A549 (cell line): ENCODE measurements at regions not wholly inside any gene's neighbourhood (a gene's known extent, or its start where the extent isn't known, plus 50 kb on each side); places are given as distances from the start of the nearest gene placed in this dataset.

Experiments
- ATAC-seq, 2 experiments: fragments of 200-7000 bp in 1 of 2; fragments of >200 bp in 1 of 2; cut with Nextera tagmentation in 1 of 2; cut with Tn5 transposase in 1 of 2; 3 replicates each; pipeline versions ENCODE4 v1.8.0 to v1.9.1; 2018 to 2020; ENCODE audit warnings: mild to moderate bottlenecking in 1 of 2, moderate library complexity in 1 of 2
- CTCF ChIA-PET: fragments of 300-600 bp; sonication (Branson Sonifier 250); formaldehyde crosslinking; extraction: SDS; loops from one replicate; lab custom pipeline; 2021; ENCODE audit warnings: antibody characterized with exemption, inconsistent platforms; lab: Yijun Ruan, JAX
- POLR2A ChIA-PET: fragments of 350-600 bp; formaldehyde crosslinking; extraction: SDS; loops from one replicate; lab custom pipeline; 2021; ENCODE audit warnings: antibody characterized with exemption, inconsistent platforms; lab: Yijun Ruan, JAX
- DNase-seq, 2 experiments: peaks; one replicate each; pipeline versions ENCODE4 v3.0.0 to v3.0.0-alpha.2; 2011 to 2016; ENCODE audit warnings: low read depth in 1 of 2, low spot score in 1 of 2
- FAIRE-seq: peaks from 2 replicates; lab custom pipeline; 2011; peaks lifted over from hg19 to GRCh38; lab: Jason Lieb, UNC
- H3K27ac ChIP-seq, 2 experiments: fragments of >200 bp; sonication (Bioruptor Twin); formaldehyde crosslinking; 3 replicates each; pipeline ENCODE4 v1.5.1; 2016 to 2017
- H3K4me1 ChIP-seq: fragments of >200 bp; sonication (Bioruptor Twin); formaldehyde crosslinking; 3 replicates; pipeline ENCODE4 v1.6.1; 2016
- H3K4me2 ChIP-seq: fragments of >200 bp; sonication (Bioruptor Twin); formaldehyde crosslinking; 3 replicates; pipeline ENCODE4 v1.6.1; 2016
- H3K4me3 ChIP-seq: fragments of >200 bp; sonication (Bioruptor Twin); formaldehyde crosslinking; 3 replicates; pipeline ENCODE4 v1.5.1; 2016
- H3K9me3 ChIP-seq: fragments of >200 bp; sonication (Bioruptor Twin); formaldehyde crosslinking; 3 replicates; pipeline ENCODE4 v1.6.1; 2016
- BCL3 ChIP-seq: fragments of >200 bp; sonication (Bioruptor Twin); formaldehyde crosslinking; IDR thresholded peaks from 3 replicates; pipeline ENCODE4 v1.6.1; 2016
- BHLHE40 ChIP-seq: IDR thresholded peaks from 2 replicates; pipeline ENCODE4 v1.6.1; 2012; ENCODE audit warnings: low read depth, low read length, inconsistent platforms
- CHD2 ChIP-seq: fragments of 150-350 bp; IDR thresholded peaks from 2 replicates; pipeline ENCODE4 v1.6.1; 2014; ENCODE audit warnings: low read length; ENCODE audit not compliant: partially characterized antibody
- E2F6 ChIP-seq: IDR thresholded peaks from 2 replicates; pipeline ENCODE4 v1.6.1; 2012; ENCODE audit warnings: low read depth, borderline replicate concordance
- GATA3 ChIP-seq: IDR thresholded peaks from 2 replicates; pipeline ENCODE4 v1.6.1; 2012; ENCODE audit warnings: borderline replicate concordance
- HDAC2 ChIP-seq: fragments of 200-600 bp; sonication (generic); IDR thresholded peaks from 2 replicates; pipeline ENCODE4 v1.6.1; 2016
- HEYL ChIP-seq: fragments of 250-450 bp; sonication (Bioruptor Pico); IDR thresholded peaks from 2 replicates; pipeline ENCODE4 v1.8.0; 2021; ENCODE audit warnings: mild to moderate bottlenecking, moderate library complexity
- HOXA7 ChIP-seq: fragments of 250-450 bp; sonication (Bioruptor Pico); IDR thresholded peaks from 2 replicates; pipeline ENCODE4 v1.5.0; 2020; ENCODE audit warnings: mild to moderate bottlenecking, moderate library complexity
- HOXB13 ChIP-seq: fragments of 250-450 bp; sonication (Bioruptor Pico); IDR thresholded peaks from 2 replicates; pipeline ENCODE4 v1.5.0; 2020; ENCODE audit warnings: low read depth, mild to moderate bottlenecking, moderate library complexity
- HOXB5 ChIP-seq: fragments of 250-450 bp; sonication (Bioruptor Pico); IDR thresholded peaks from 2 replicates; pipeline ENCODE4 v1.5.0; 2020; ENCODE audit warnings: mild to moderate bottlenecking, moderate library complexity
- JUNB ChIP-seq: fragments of >200 bp; sonication (Bioruptor Twin); formaldehyde crosslinking; IDR thresholded peaks from 2 replicates; pipeline ENCODE4 v1.6.1; 2016
- MAFK ChIP-seq: fragments of 450-650 bp; IDR thresholded peaks from 2 replicates; pipeline ENCODE4 v1.6.1; 2014; ENCODE audit not compliant: partially characterized antibody
- MYC ChIP-seq: IDR thresholded peaks from 2 replicates; pipeline ENCODE4 v1.6.1; 2012; ENCODE audit warnings: mild to moderate bottlenecking, inconsistent platforms, low read length, improper control_type of control experiment, borderline replicate concordance
- PBX3 ChIP-seq: IDR thresholded peaks from 2 replicates; pipeline ENCODE4 v1.6.1; 2012
- PHF8 ChIP-seq: fragments of 200-600 bp; sonication (generic); IDR thresholded peaks from 2 replicates; pipeline ENCODE4 v1.6.1; 2016; ENCODE audit warnings: low read depth, mild to moderate bottlenecking, antibody characterized with exemption, moderate library complexity, borderline replicate concordance
- POLR2A ChIP-seq: IDR thresholded peaks from 2 replicates; pipeline ENCODE4 v1.6.1; 2012; ENCODE audit warnings: mild to moderate bottlenecking, low read length
- RARB ChIP-seq: fragments of 250-450 bp; sonication (Bioruptor Pico); IDR thresholded peaks from 2 replicates; pipeline ENCODE4 v1.8.0; 2021; ENCODE audit warnings: mild to moderate bottlenecking, moderate library complexity
- SMC3 ChIP-seq: fragments of >200 bp; sonication (Bioruptor Twin); formaldehyde crosslinking; IDR thresholded peaks from 3 replicates; pipeline ENCODE4 v1.6.1; 2018; ENCODE audit warnings: inconsistent platforms
- TFCP2L1 ChIP-seq: fragments of 250-450 bp; sonication (Bioruptor Pico); IDR thresholded peaks from 2 replicates; pipeline ENCODE4 v1.5.0; 2021; ENCODE audit warnings: mild to moderate bottlenecking
- TP53 ChIP-seq: fragments of 250-450 bp; sonication (Bioruptor Pico); IDR thresholded peaks from 2 replicates; pipeline ENCODE4 v1.5.0; 2021; ENCODE audit warnings: mild to moderate bottlenecking, moderate library complexity
- USF2 ChIP-seq: fragments of 450-650 bp; IDR thresholded peaks from 2 replicates; pipeline ENCODE4 v1.6.1; 2014; ENCODE audit warnings: antibody characterized with exemption
- ZC3H11A ChIP-seq: fragments of 450-650 bp; IDR thresholded peaks from 2 replicates; pipeline ENCODE4 v1.6.1; 2014; ENCODE audit warnings: antibody characterized with exemption, mild to moderate bottlenecking
- WGBS: methylation state at CpG from one replicate; pipeline ENCODE4 v1.1.6; 2017; ENCODE audit errors: missing lambda C conversion rate; 5-methylcytosine and 5-hydroxymethylcytosine counted together

- Histone ChIP-seq H3K27ac (no peak overlapping the region), H3K9me3 (no peaks in the 10 kb centered on the region), H3K4me2 (no peak overlapping the region)
- 15% methylated on average over 3 of the region's 3 CpGs for WGBS
- DNase-seq: no peak
- POLR2A ChIA-PET: no interaction called here
- TF ChIP-seq HOXA7 (CRISPR knock-in tag) (no peak), BCL3 (no peak), JUNB (no peak), TFCP2L1 (CRISPR knock-in tag) (no peak), POLR2A (no peak), SMC3 (no peak), MAFK (no peak), MYC (no peak), HOXB5 (CRISPR knock-in tag) (no peak), TP53 (no peak), PBX3 (no peak), BHLHE40 (no peak), PHF8 (no peak), HEYL (CRISPR knock-in tag) (no peak), ZC3H11A (no peak)
- TF ChIP-seq, all 56 proteins: peak for 0
- Histone ChIP-seq H3K4me1 (no peaks in the 10 kb centered on the region), H3K4me3 (no peak overlapping the region)
- CTCF ChIA-PET: no interaction called here
- FAIRE-seq (no peak), ATAC-seq (no peak)
Observed at GRCh38 chr12:5307065-5307464, 124.8 kb upstream of the NTF3 start.

GRCh38 chr12:5308216-5308615, 123.7 kb upstream of the NTF3 start:
- Histone ChIP-seq H3K27ac (no peak overlapping the region), H3K9me3 (no peaks in the 10 kb centered on the region), H3K4me2 (no peak overlapping the region), H3K4me3 (no peak overlapping the region), H3K4me1 (no peaks in the 10 kb centered on the region)
- no peak for TF ChIP-seq PHF8
- no peak for TF ChIP-seq USF2
- no peak for TF ChIP-seq RARB (CRISPR knock-in tag)
- no peak for TF ChIP-seq GATA3
- TF ChIP-seq HOXB5 (CRISPR knock-in tag): no peak
- no peak for TF ChIP-seq ZC3H11A
- no peak for TF ChIP-seq CHD2
- TF ChIP-seq HOXB13 (CRISPR knock-in tag): no peak
- TF ChIP-seq HDAC2: no peak
- TF ChIP-seq E2F6: no peak
- TF ChIP-seq JUNB: no peak
- TF ChIP-seq PBX3: no peak
- CTCF ChIA-PET: interaction anchor here (0.7 to 1.0 kb wide), 2 partner anchors 9 to 125 kb away, joined by 3 to 4 read pairs; no protein-coding TSS in a partner anchor
- no peak for DNase-seq
- POLR2A ChIA-PET: no interaction called here
- ATAC-seq: no peak
- no peak for FAIRE-seq
